Endothelial cell (in vitro differentiated cells): ENCODE measurements at regions not wholly inside any gene's neighbourhood (a gene's known extent, or its start where the extent isn't known, plus 50 kb on each side); places are given as distances from the start of the nearest gene placed in this dataset.

Experiments used
- DNase-seq: peaks from one replicate; pipeline ENCODE4 v3.0.0; 2021; ENCODE audit warnings: low spot score
- H3K27ac Mint-ChIP-seq: one replicate; pipeline ENCODE4 v1.8.0; 2021; ENCODE audit warnings: mixed read lengths, inconsistent platforms; ENCODE audit not compliant: unreplicated experiment
- H3K27me3 Mint-ChIP-seq: one replicate; pipeline ENCODE4 v1.8.0; 2021; ENCODE audit warnings: mild to moderate bottlenecking, moderate library complexity, mixed read lengths, inconsistent platforms; ENCODE audit not compliant: unreplicated experiment
- H3K36me3 Mint-ChIP-seq: one replicate; pipeline ENCODE4 v1.8.0; 2021; ENCODE audit warnings: mild to moderate bottlenecking, low read depth, mixed read lengths, inconsistent platforms; ENCODE audit not compliant: unreplicated experiment
- H3K4me1 Mint-ChIP-seq: one replicate; pipeline ENCODE4 v1.8.0; 2021; ENCODE audit warnings: mild to moderate bottlenecking, mixed read lengths, inconsistent platforms; ENCODE audit not compliant: unreplicated experiment
- H3K4me3 Mint-ChIP-seq: one replicate; pipeline ENCODE4 v1.8.0; 2021; ENCODE audit warnings: mild to moderate bottlenecking, mixed read lengths, inconsistent platforms; ENCODE audit not compliant: unreplicated experiment
- H3K9me3 Mint-ChIP-seq: one replicate; pipeline ENCODE4 v1.8.0; 2021; ENCODE audit warnings: mixed read lengths, inconsistent platforms; ENCODE audit not compliant: unreplicated experiment
- TF ChIP-seq, protein P1 (sequence below): fragments of 200-600 bp; sonication (generic); IDR thresholded peaks from one replicate; pipeline ENCODE4 v1.5.0; 2021; ENCODE audit warnings: antibody characterized with exemption; ENCODE audit not compliant: unreplicated experiment

DNA sequence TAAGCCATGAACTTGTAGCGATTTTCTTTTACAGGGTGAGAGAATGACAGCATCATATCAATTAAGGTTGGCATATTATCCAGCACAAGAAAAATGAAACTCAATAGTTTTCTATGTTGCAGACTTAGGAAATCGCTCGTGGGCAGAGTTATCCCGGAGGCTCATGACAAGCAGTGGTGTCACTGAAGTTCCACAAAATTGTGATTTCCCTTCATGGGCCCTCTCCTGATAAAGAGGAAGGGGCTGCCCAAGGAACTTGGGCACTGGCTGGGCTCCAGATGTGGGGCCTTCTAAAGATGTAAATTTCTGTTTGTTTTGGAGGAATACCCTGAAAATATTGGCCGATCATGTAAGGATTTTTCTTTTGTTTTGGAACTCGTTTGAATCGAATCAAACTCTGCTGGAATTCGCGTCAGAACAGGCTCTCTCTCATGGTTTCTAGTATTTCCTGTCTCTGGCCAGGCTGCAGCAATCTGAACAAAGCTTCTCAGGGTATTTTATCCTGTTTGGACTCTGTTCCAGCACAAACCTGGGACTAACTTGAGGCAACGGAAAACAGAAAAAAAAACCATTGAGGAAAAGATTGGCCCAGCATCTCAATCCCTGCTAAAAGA is 340.6 kb upstream of the NRP1 start:
- H3K9me3 Mint-ChIP-seq: peaks cover 4% of the 10 kb centered on the region
- TF ChIP-seq, protein P1, sequence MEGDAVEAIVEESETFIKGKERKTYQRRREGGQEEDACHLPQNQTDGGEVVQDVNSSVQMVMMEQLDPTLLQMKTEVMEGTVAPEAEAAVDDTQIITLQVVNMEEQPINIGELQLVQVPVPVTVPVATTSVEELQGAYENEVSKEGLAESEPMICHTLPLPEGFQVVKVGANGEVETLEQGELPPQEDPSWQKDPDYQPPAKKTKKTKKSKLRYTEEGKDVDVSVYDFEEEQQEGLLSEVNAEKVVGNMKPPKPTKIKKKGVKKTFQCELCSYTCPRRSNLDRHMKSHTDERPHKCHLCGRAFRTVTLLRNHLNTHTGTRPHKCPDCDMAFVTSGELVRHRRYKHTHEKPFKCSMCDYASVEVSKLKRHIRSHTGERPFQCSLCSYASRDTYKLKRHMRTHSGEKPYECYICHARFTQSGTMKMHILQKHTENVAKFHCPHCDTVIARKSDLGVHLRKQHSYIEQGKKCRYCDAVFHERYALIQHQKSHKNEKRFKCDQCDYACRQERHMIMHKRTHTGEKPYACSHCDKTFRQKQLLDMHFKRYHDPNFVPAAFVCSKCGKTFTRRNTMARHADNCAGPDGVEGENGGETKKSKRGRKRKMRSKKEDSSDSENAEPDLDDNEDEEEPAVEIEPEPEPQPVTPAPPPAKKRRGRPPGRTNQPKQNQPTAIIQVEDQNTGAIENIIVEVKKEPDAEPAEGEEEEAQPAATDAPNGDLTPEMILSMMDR: no peak
- DNase-seq: no peak
- H3K27ac Mint-ChIP-seq: peak overlapping the region; percentile 72
- H3K4me3 Mint-ChIP-seq: no peak overlapping the region
- peaks cover 2% of the 10 kb centered on the region for H3K27me3 Mint-ChIP-seq
- H3K4me1 Mint-ChIP-seq: peaks cover 17% of the 10 kb centered on the region
- H3K36me3 Mint-ChIP-seq: peaks cover 9% of the 10 kb centered on the region

DNA sequence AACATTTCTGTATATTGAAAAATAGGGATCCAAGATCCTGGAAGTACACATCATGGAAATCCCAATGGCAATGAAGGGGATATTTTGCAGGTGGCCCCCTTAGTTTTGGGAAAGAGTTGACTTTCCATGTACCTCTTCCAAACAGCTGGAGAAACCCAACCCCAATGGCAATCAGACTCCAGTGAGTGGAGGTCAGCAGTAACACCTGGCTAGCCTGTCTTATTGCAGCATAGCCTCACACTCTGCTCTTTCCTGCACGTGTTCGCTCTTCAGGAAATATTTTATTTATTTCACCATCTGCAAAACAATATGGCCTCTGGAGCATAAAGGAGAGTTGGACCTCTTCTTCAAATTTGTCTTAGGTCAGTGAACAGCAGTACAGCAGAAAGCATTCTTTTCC is 340.0 kb upstream of the NRP1 start:
- peaks cover 4% of the 10 kb centered on the region for H3K9me3 Mint-ChIP-seq
- H3K4me1 Mint-ChIP-seq: peaks cover 17% of the 10 kb centered on the region
- TF ChIP-seq, protein P1: no peak
- H3K36me3 Mint-ChIP-seq: peaks cover 9% of the 10 kb centered on the region
- no peak overlapping the region for H3K27ac Mint-ChIP-seq
- H3K4me3 Mint-ChIP-seq: no peak overlapping the region
- no peaks in the 10 kb centered on the region for H3K27me3 Mint-ChIP-seq
- no peak for DNase-seq

DNA sequence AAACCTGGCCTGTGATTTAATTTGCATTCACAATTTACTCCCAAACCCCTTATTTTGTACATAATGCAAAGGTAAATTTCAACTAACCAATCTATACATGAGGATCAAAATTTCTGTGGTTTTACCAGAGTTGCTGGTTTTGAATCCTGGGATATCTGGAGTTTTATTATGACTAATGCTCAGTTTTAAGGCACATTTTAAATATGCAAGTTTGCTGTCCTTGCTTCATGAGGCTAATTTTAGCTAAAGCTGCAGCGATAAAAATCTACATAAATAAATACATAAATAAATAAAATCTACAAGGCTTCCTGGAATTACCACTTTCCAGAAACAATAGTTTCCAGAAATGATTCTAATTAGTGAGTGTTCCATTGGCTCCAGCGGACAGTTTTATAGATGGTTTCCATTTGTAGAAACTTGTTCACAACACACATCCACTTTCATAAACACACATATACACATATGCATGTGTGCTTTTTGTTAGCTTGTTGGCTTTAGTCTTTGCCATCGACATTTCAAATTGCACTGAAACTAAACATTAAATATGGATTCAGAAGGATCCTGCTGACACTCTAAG is 339.5 kb upstream of the NRP1 start:
- H3K27me3 Mint-ChIP-seq: no peaks in the 10 kb centered on the region
- H3K4me1 Mint-ChIP-seq: peaks cover 17% of the 10 kb centered on the region
- peaks cover 4% of the 10 kb centered on the region for H3K9me3 Mint-ChIP-seq
- no peak overlapping the region for H3K4me3 Mint-ChIP-seq
- TF ChIP-seq, protein P1: no peak
- no peak overlapping the region for H3K27ac Mint-ChIP-seq
- DNase-seq: no peak
- H3K36me3 Mint-ChIP-seq: peaks cover 6% of the 10 kb centered on the region

DNA sequence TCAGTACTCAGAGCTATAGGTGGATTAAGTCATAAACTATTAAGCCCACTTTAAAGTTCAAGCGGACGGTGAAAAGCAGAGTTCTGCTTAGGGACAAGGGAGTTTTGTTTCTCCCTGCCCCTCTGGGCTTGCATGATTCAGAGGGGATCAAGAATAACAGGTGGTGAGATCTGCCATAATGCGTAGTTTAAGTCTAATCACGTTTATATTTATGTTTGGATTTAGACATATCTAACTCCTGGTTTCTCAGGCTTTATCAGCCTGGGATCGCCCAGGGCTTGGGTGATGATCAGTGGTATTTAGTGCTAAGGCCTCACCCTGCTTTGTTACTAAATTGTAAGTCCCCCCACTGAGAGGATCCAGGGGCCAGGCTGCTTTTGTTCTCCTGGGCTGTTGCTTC is 335.4 kb upstream of the NRP1 start:
- no peak for DNase-seq
- Mint-ChIP-seq H3K27me3 (no peaks in the 10 kb centered on the region), H3K4me1 (peaks cover 2% of the 10 kb centered on the region), H3K4me3 (no peak overlapping the region), H3K36me3 (peaks cover 4% of the 10 kb centered on the region), H3K9me3 (no peaks in the 10 kb centered on the region), H3K27ac (no peak overlapping the region)
- TF ChIP-seq, protein P1: no peak

DNA sequence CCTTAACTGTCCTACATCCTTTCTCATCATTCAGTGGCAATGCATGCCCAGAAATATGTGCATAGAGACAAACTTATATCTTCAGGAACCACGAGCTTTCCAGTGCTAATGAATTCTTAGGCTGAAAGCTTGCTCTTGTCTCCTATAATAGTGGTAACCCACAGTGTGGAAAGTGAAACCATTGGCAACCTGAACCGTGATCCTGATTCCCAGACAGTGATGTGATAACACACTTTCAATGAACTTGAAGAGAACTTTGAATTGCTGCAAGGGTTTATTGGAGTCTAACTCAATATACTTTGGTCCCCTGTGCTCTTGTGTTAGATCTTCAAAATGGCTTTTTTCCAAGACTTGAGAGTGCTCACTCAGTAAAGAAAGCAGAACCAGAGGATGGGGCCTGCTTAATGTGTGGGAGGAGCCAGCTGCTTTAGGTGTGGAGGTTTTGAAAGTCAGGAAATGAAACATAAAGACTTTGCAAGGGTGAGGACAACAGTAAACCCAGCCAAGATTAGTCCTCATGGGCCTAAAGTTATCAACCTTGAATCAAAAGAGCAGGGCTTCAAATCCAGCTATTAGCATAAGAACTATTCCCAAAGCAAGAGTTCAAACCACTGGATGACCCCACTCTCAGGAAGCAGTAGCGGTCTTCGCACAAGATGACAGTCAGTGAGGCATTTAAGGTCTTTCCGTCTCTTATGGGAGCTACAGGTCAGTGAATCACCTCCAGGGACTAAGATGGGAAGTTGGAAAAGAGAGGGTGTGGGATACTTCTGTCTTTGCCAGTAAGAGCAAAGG is 332.4 kb upstream of the NRP1 start:
- DNase-seq: no peak
- Mint-ChIP-seq H3K27ac (no peak overlapping the region), H3K4me3 (no peak overlapping the region), H3K36me3 (peaks cover 13% of the 10 kb centered on the region), H3K4me1 (peaks cover 13% of the 10 kb centered on the region), H3K27me3 (peaks cover 4% of the 10 kb centered on the region), H3K9me3 (no peaks in the 10 kb centered on the region)
- TF ChIP-seq, protein P1: no peak
